Left colon (tissue), 2 donors: ENCODE measurements at regions not wholly inside any gene's neighbourhood (a gene's known extent, or its start where the extent isn't known, plus 50 kb on each side); places are given as distances from the start of the nearest gene placed in this dataset.
"Not testable (repeated sequence)": the region's sequence is repeated elsewhere in the genome, so short reads cannot be mapped to it uniquely, and the experiment has no call there.

Experiments used
- ATAC-seq: fragments of 200-7000 bp; cut with Tn5 transposase; one replicate; pipeline ENCODE4 v1.9.1; 2020; ENCODE audit warnings: mild to moderate bottlenecking, moderate library complexity
- DNase-seq, 2 donors: peaks; one replicate each; pipeline ENCODE4 v3.0.0-alpha.2; 2020
- intact Hi-C, 2 donors: fragments of 100-400 bp; cut with DNase I in 1 of 2; cut with micrococcal nuclease in 1 of 2; formaldehyde crosslinking; loops; one replicate each; pipeline versions ENCODE4 v1.11.2 to v1.14.0; 2022; cut with DNase I, micrococcal nuclease
- donor health status: DM: no; HTN: no; CAD: no.
- donor health status: DM: yes; HTN: yes; CAD: no.

DNA sequence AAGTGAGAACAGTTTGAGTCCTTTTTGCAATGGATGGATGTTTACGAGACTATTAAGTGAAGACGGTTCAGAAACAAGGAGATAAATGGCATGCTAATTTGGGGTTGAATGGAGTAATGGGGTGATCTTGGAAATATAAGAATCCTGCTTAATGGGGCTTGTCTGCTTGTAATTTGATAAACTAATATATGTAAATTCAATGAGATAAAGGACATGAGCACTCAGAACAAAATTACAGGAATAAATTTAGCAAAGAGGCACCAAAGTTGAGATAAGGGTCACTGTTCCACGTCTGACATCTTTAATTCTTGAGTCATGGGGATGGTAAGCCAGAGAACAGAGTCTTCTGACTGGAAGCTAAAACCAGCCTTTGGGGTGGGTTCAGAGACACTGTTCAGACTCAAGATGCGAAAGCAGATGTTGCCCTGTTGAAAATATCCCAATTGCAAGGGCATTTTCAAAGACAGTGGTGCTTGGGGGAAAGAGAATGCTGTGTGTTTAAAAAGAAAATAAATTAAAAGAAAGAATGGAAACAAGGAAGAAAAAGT is 67.8 kb upstream of the CHRNB4 start:
- DNase-seq (no peak), ATAC-seq (no peak)
- intact Hi-C loops, result loop anchor here (5.0 kb wide), 1 partner anchor 91 kb away; no protein-coding TSS in a partner anchor

DNA sequence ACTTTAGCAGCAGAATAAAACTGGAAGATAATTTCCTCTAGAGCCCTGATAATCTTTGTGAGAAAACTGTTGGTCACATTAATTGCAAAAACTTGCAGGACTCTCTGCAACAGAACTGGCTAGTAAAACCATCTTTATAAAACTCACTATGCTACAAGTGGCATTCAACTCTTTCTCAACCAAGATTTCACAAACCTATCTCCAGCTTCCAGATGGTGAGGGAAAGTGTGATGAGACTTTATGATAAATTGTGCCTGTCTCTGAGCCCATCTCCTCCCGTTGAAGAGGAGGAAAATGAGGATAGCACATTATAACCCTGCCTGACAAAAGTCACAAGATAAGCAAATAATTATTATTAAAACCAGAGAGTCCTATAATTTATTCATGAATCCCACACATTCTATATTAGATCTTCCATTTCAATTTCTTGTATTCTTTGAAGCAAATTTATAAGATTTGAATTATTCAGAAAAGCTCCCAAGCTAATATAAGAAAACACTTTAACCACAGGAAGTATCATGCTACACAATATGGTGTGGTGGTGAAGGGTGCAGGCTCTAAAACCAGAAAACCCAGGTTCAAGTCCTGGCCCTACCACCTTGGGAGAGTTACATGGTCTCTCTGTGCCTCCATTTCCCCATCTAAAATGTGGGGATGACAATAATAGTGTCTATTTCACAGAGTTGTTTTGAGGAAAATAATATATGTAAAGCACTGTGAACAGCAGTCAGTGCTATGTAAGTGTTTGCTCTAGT is 65.6 kb upstream of the CHRNB4 start:
- intact Hi-C loops, result loop anchor here (5.0 kb wide), 1 partner anchor 89 kb away; no protein-coding TSS in a partner anchor
- ATAC-seq, DNase-seq: not testable (repeated sequence)

DNA sequence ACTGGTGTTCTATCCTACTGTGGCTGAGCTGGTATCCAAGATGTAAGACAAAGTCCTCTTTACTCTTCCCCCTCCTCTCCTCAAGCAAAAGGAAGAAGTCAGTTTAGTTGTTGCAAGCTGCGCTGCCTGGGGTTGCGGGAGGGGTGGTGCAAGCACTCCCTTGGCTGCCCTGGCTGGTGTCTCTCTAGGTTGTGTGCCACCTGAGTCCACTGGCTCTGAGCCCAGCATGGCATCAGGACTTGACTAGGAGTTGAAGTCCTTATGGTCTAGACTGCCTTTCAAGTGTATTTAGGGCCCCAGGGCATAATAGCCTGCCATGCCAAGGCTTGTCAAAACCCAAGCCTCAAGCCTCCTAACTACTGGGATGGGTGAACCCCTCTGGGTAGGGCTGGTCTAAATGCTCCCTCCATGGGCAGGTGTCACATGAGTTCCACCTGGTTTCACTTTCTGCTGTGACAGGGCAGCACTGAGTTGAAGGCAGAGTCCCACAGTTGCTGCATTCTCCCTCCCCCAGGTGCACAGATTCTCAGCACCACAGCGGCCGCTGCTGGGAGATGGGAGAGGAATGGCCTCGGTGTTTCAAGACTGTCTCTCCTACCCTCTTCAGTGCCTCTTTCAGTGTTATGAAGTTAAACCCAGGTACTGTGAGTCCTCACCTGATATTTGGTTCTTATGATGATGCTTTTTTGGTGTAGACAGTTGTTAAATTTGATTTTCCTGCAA is 62.5 kb upstream of the CHRNB4 start:
- intact Hi-C loops, ATAC-seq, DNase-seq: not testable (repeated sequence)

DNA sequence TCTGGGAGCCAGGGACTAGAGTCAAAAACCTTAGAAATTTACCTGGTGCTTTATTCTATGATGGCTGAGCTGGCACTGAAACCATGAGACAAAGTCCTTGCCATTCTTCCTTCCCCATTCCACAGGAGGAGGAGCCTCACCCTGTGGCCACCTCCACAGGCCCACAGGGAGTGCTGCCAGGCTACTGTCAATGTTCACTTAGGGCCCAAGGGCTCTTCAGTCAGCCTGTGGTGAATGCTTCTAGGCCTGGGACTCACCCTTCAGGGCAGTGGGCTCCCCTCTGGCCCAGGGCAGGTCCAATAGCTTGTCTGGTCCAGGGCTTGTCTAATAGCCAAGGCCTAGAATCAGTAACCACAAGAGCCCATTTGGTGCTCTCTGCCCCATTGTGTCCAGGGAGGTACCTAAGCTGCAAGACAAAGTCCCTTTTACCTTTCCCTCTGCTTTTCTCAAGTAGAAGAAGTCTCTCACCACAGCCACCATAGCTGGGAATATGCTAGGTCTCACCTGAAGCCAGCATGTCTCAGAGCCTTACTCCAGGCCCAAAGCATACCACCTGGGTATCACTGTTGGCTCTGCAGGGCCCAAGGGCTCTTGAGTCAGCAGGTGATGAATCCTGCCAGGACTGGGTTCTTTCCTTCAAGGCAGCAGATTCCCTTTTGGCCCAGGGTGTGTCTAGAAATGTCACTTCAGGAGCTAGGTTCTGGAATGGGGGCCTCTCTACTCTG is 61.8 kb upstream of the CHRNB4 start:
- DNase-seq (no peak), ATAC-seq (peak; percentile 48)
- intact Hi-C loops, result no loop called here

DNA sequence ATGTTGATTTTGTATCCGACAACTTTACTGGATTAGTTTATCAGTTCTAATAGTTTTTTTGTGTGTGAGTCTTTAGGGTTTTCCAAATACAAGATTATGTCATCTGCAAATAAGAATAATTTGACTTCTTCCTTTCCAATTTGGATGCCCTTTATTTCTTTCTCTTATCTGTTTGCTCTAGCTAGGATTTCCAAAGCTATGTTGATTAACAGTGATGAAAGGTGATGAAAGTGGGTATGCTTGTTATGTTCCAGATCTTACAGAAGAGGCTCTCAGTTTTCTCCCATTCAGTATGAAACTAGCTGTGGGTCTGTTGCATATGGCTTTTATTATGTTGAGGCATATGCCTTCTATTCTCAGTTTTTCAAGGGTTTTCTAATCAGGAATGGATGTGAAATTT is 56.4 kb upstream of the CHRNB4 start:
- ATAC-seq, result no peak
- intact Hi-C loops, result no loop called here
- no peak for DNase-seq

DNA sequence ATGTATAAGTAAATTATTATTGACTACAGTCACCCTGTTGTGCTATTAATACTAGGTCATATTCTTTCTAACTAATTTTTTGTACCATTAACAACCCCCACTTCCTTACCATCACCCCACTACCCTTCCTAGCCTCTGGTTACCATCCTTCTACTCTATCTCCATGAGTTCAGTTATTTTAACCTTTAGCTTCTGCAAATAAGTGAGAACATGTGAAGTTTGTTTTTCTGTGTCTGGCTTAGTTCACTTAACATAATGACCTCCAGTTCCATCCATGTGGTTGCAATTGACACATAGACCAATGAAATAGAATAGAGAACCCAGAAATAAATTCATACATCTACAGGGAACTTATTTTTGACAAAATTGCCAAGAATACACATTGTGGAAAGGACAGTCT is 55.4 kb upstream of the CHRNB4 start:
- no peak for DNase-seq
- intact Hi-C loops, result no loop called here
- no peak for ATAC-seq

DNA sequence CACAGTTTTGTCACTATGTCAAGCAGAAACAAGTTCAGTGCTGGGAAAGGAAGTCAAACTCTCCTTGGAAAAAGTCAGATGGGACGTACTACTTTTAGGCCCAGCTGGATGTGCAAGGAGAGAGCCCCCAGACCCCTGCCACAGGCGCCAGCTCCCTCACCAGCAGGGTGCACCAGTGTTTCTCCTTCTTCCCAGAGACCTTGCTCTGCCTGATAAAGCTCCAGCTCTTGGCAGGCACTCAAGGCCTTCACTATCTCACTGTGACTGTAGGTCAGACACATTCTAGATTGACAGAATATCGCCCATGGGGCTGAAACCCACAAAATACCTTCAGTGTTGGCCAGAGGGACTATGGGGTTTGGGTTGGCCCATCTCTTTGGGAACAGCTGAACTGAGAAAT is 54.8 kb upstream of the CHRNB4 start:
- DNase-seq, result no peak
- intact Hi-C loops, result no loop called here

DNA sequence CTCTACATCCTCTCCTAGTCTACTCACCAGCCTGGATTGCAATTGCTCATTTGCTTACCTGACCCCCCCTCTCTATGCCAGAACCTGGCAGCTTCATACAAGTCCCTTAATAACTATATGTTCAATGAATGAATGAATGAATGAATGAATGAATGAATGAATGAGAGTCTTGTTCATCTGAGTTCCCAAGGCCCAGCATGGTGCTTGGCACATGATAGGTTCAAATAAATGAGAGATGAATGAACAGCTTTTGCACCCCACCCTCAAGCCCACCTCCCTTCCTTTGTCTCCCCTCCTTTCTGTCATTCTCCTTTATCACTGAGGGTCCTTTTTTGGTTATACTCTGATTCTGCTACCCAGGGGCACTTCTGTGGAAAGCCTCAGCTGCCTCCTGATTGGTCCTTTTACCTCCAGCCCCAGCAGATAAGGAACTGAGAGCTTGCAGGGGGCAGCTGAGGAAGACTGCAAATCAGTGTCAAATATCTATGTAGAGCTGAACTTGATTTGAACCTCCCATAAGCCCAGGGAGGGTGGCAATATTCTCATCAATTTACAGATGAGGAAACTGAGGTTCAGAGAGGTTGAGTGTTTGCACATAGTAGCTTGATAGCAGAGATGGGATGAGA is 54.1 kb upstream of the CHRNB4 start:
- intact Hi-C loops, result no loop called here
- ATAC-seq, result no peak
- no peak for DNase-seq

More for the DNA sequence above, 54.8 kb upstream of the CHRNB4 start:
- no peak for ATAC-seq

DNA sequence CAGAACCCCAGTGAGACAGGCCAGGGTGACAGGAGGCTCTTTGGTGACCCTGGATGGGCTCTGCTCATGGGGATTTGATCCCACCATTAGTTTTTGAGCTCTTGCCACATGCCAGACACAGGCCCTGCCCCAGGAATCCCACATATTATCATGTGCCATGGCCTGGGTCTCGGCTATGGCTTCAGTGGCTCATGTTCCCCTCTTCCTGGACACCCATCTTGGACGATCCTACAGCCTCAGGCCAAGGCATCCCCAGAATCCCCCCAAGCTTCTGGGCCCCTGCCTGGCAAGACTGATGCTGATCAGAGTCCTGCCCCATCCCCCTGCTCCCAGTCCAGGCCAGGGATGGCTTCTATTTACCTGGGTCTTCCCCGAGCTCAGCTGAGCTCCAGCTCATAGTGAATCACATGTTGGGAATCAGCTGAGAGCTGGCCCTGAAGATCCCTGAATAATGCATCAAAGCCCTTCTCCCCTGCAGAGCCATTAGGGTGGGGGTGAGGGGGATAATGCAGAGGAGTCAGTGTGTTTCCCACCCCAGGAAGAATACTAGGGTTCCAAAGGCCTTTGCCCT is 50.9 kb upstream of the CHRNB4 start:
- intact Hi-C loops, result no loop called here
- DNase-seq, result no peak
- no peak for ATAC-seq

DNA sequence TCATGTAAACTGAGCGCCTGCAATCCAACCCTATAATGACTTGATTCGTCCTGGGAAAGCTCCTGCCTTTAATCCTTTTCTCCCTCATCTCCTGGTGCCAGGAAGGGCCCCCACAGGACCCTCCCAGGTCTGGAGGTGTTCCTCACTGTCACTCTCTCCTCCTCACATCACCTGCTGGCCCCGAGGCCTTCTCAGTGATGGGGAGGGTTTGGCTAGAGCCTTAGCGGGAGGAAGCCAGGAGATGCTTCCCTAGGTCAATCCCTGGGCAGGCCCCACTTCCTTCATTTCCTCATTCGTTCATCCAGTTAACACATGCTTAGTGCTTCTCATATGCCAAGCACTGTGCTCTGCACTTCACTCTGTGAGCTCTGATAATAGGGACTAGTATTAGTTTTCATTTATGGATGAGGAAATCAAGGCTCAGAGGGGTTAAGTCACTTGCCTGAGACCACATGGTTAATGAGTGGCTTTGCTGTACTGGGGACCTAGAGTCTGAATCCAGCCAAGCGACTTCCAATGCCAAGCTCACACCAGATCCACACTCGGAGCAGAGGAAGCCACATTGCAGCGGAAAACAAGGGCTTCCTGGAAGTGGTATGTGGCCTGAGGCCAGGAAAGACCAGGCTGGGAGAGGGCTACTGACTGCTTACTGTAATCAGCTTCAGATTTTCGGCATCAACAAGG is 50.3 kb upstream of the CHRNB4 start:
- ATAC-seq, result no peak

More for the DNA sequence above, 50.3 kb upstream of the CHRNB4 start:
- intact Hi-C loops, result no loop called here
- DNase-seq, result no peak
